Gastroesophageal sphincter (tissue), 3 donors: ENCODE measurements at regions not wholly inside any gene's neighbourhood (a gene's known extent, or its start where the extent isn't known, plus 50 kb on each side); places are given as distances from the start of the nearest gene placed in this dataset.

ENCODE experiments used
- POLR2AphosphoS5 ChIP-seq: sonication (generic); formaldehyde crosslinking; IDR thresholded peaks from one replicate; pipeline ENCODE4 v1.6.1; 2017; ENCODE audit warnings: antibody characterized with exemption
- TF ChIP-seq, protein P1 (sequence below), 4 experiments: fragments of 200-600 bp in 2 of 4; fragments of 450-650 bp in 2 of 4; sonication (generic) in 1 of 4; IDR thresholded peaks; one replicate each; pipeline ENCODE4 v1.5.1; 2017 to 2019; ENCODE audit warnings: antibody characterized with exemption in 4 of 4, mild to moderate bottlenecking in 2 of 4, moderate library complexity in 2 of 4

DNA sequence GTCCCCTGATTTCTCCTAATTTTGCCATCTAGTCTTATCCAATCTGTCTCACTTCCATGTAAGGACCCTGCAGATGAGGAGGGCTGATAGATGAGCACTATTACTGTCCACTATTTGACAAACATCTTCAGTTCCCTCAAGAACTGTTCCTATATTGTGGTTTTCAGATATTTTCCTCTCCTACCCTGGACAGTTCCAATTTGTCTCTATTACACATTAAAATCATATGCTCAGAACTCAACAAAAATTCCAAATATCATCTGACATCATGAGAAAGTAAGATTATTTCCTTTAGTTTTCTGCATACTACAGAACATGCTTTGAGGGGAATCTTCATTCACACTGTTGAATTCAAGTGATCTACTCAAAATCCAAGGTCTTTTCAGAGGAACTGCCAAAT is 265.6 kb upstream of the ARID1B start:
- TF ChIP-seq POLR2AphosphoS5: no peak
- TF ChIP-seq, protein P1, sequence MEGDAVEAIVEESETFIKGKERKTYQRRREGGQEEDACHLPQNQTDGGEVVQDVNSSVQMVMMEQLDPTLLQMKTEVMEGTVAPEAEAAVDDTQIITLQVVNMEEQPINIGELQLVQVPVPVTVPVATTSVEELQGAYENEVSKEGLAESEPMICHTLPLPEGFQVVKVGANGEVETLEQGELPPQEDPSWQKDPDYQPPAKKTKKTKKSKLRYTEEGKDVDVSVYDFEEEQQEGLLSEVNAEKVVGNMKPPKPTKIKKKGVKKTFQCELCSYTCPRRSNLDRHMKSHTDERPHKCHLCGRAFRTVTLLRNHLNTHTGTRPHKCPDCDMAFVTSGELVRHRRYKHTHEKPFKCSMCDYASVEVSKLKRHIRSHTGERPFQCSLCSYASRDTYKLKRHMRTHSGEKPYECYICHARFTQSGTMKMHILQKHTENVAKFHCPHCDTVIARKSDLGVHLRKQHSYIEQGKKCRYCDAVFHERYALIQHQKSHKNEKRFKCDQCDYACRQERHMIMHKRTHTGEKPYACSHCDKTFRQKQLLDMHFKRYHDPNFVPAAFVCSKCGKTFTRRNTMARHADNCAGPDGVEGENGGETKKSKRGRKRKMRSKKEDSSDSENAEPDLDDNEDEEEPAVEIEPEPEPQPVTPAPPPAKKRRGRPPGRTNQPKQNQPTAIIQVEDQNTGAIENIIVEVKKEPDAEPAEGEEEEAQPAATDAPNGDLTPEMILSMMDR (IDR thresholded peaks at IDR 0.05): no peak
